Natural killer cell (primary cell): ENCODE measurements at regions not wholly inside any gene's neighbourhood (a gene's known extent, or its start where the extent isn't known, plus 50 kb on each side); places are given as distances from the start of the nearest gene placed in this dataset.

Experiments
- ATAC-seq, 3 donors: fragments of 150-1000 bp in 2 of 3; fragments of 200-7000 bp in 1 of 3; cut with Tn5 transposase; 1 replicate in 1 of 3; 2 replicates in 2 of 3; pipeline ENCODE4 v1.10.0; 2021; ENCODE audit warnings: mild to moderate bottlenecking in 2 of 3, moderate library complexity in 2 of 3
- DNase-seq, 2 donors: peaks; one replicate each; pipeline versions ENCODE4 v3.0.0 to v3.0.0-alpha.2; 2013 to 2021; ENCODE audit warnings: mixed read lengths in 1 of 2
- H3K27ac ChIP-seq: one replicate; pipeline ENCODE4 v1.5.1; 2013; ENCODE audit warnings: mild to moderate bottlenecking, low read length
- H3K27me3 ChIP-seq: one replicate; pipeline ENCODE4 v1.6.1; 2013; ENCODE audit warnings: low read length; ENCODE audit not compliant: control insufficient read depth, insufficient read depth
- H3K36me3 ChIP-seq: one replicate; pipeline ENCODE4 v1.6.1; 2013; ENCODE audit warnings: low read length; ENCODE audit not compliant: control insufficient read depth, insufficient read depth
- H3K4me1 ChIP-seq: one replicate; pipeline ENCODE4 v1.6.1; 2013; ENCODE audit warnings: low read length; ENCODE audit not compliant: control insufficient read depth, insufficient read depth
- H3K4me3 ChIP-seq: one replicate; pipeline ENCODE4 v1.5.1; 2013; ENCODE audit warnings: low read length
- H3K9me3 ChIP-seq: one replicate; pipeline ENCODE4 v1.6.1; 2013; ENCODE audit warnings: low read length; ENCODE audit not compliant: control insufficient read depth, insufficient read depth
- H3K27ac Mint-ChIP-seq, 2 donors: one replicate each; pipeline ENCODE4 v1.8.0; 2022; ENCODE audit warnings: mild to moderate bottlenecking in 2 of 2, mixed read lengths in 2 of 2, moderate library complexity in 1 of 2
- H3K27me3 Mint-ChIP-seq, 2 donors: one replicate each; pipeline ENCODE4 v1.8.0; 2022; ENCODE audit warnings: low read depth in 2 of 2, mixed read lengths in 2 of 2
- H3K36me3 Mint-ChIP-seq: one replicate; pipeline ENCODE4 v1.8.0; 2022; ENCODE audit warnings: mixed read lengths
- H3K4me1 Mint-ChIP-seq, 2 donors: one replicate each; pipeline ENCODE4 v1.8.0; 2022; ENCODE audit warnings: mixed read lengths in 2 of 2
- H3K4me3 Mint-ChIP-seq: one replicate; pipeline ENCODE4 v1.8.0; 2022; ENCODE audit warnings: mild to moderate bottlenecking, moderate library complexity, mixed read lengths
- H3K9me3 Mint-ChIP-seq, 2 donors: one replicate each; pipeline ENCODE4 v1.8.0; 2022; ENCODE audit warnings: mixed read lengths in 2 of 2
- WGBS: methylation state at CpG from one replicate; pipeline ENCODE4 v1.1.7; 2013; ENCODE audit warnings: missing lambda C conversion rate; ENCODE audit not compliant: insufficient coverage; 5-methylcytosine and 5-hydroxymethylcytosine counted together
- intact Hi-C: fragments of 100-400 bp; cut with micrococcal nuclease; formaldehyde crosslinking; loops from one replicate; pipeline ENCODE4 v1.14.2; 2022
- TF ChIP-seq, protein P1 (sequence below): fragments of 200-600 bp; IDR thresholded peaks from one replicate; pipeline ENCODE4 v1.8.0; 2022; ENCODE audit warnings: antibody characterized with exemption

GRCh38 chr2:71844967-71845366 is 302.7 kb downstream of the CYP26B1 start:
- 98% methylated on average over 4 of the region's 4 CpGs for WGBS
- H3K9me3 Mint-ChIP-seq, result peaks cover 0 to 3% of the 10 kb centered on the region in 2 donors
- no peaks in the 10 kb centered on the region for H3K27me3 ChIP-seq
- ATAC-seq, result no peak
- no peaks in the 10 kb centered on the region for H3K9me3 ChIP-seq
- no peaks in the 10 kb centered on the region for H3K4me1 ChIP-seq
- no peaks in the 10 kb centered on the region for H3K4me1 Mint-ChIP-seq
- TF ChIP-seq, protein P1, sequence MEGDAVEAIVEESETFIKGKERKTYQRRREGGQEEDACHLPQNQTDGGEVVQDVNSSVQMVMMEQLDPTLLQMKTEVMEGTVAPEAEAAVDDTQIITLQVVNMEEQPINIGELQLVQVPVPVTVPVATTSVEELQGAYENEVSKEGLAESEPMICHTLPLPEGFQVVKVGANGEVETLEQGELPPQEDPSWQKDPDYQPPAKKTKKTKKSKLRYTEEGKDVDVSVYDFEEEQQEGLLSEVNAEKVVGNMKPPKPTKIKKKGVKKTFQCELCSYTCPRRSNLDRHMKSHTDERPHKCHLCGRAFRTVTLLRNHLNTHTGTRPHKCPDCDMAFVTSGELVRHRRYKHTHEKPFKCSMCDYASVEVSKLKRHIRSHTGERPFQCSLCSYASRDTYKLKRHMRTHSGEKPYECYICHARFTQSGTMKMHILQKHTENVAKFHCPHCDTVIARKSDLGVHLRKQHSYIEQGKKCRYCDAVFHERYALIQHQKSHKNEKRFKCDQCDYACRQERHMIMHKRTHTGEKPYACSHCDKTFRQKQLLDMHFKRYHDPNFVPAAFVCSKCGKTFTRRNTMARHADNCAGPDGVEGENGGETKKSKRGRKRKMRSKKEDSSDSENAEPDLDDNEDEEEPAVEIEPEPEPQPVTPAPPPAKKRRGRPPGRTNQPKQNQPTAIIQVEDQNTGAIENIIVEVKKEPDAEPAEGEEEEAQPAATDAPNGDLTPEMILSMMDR, result no peak
- peaks cover 0 to 13% of the 10 kb centered on the region in 2 donors for H3K27me3 Mint-ChIP-seq
- no peak overlapping the region for H3K27ac Mint-ChIP-seq
- H3K36me3 ChIP-seq, result no peaks in the 10 kb centered on the region
- intact Hi-C loops, result no loop called here
- H3K36me3 Mint-ChIP-seq, result no peaks in the 10 kb centered on the region
- H3K4me3 Mint-ChIP-seq, result no peak overlapping the region
- no peak for DNase-seq
- H3K27ac ChIP-seq, result no peak overlapping the region
- H3K4me3 ChIP-seq, result no peak overlapping the region

- Histone ChIP-seq H3K4me3 (no peak overlapping the region), H3K27ac (no peak overlapping the region), H3K4me1 (no peaks in the 10 kb centered on the region), H3K9me3 (no peaks in the 10 kb centered on the region), H3K36me3 (no peaks in the 10 kb centered on the region), H3K27me3 (no peaks in the 10 kb centered on the region)
- Mint-ChIP-seq H3K9me3 (peaks cover 0 to 3% of the 10 kb centered on the region in 2 donors), H3K4me1 (no peaks in the 10 kb centered on the region), H3K27ac (no peak overlapping the region), H3K4me3 (no peak overlapping the region), H3K36me3 (no peaks in the 10 kb centered on the region), H3K27me3 (peaks cover 0 to 11% of the 10 kb centered on the region in 2 donors)
- DNase-seq (no peak), ATAC-seq (no peak)
- 75% methylated on average over 3 of the region's 3 CpGs for WGBS
- intact Hi-C loops, result no loop called here
- TF ChIP-seq, protein P1, result no peak
These were observed 304.2 kb downstream of the CYP26B1 start for GRCh38 chr2:71843391-71843850.

DNA sequence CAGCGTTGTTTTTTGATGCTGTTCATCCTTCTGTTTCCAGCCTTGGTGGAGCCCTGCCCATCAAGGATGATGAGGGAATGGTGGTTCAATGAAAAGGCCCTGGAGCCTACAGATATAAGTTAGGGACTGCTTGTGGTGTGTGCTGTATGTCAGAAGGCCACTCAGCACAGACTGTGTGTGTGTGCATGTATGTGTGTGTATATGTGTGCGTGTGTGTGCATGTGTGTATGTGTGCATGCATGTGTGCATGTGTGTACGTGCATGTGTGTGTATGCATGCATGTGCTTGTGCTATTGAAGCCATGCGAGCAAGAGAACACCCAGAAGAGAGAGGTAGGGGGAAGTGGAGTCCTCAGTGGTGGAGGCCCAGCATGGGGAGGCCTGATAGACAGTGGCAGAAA is 304.9 kb downstream of the CYP26B1 start:
- intact Hi-C loops, result no loop called here
- H3K36me3 ChIP-seq, result no peaks in the 10 kb centered on the region
- ATAC-seq (no peak), DNase-seq (no peak)
- H3K9me3 Mint-ChIP-seq, result peaks cover 0 to 3% of the 10 kb centered on the region in 2 donors
- no peaks in the 10 kb centered on the region for H3K4me1 ChIP-seq
- H3K4me3 ChIP-seq, result no peak overlapping the region
- H3K4me1 Mint-ChIP-seq, result no peaks in the 10 kb centered on the region
- H3K27me3 Mint-ChIP-seq, result peaks cover 0 to 11% of the 10 kb centered on the region in 2 donors
- no peak overlapping the region for H3K27ac Mint-ChIP-seq
- TF ChIP-seq, protein P1, result no peak
- H3K27ac ChIP-seq, result no peak overlapping the region
- no peaks in the 10 kb centered on the region for H3K9me3 ChIP-seq
- H3K27me3 ChIP-seq, result no peaks in the 10 kb centered on the region
- no peak overlapping the region for H3K4me3 Mint-ChIP-seq
- WGBS, result 91% methylated on average over 4 of the region's 4 CpGs
- no peaks in the 10 kb centered on the region for H3K36me3 Mint-ChIP-seq

- no peaks in the 10 kb centered on the region for H3K36me3 Mint-ChIP-seq
- Histone ChIP-seq H3K27me3 (no peaks in the 10 kb centered on the region), H3K4me1 (no peaks in the 10 kb centered on the region), H3K36me3 (no peaks in the 10 kb centered on the region), H3K9me3 (no peaks in the 10 kb centered on the region), H3K4me3 (no peak overlapping the region), H3K27ac (no peak overlapping the region)
- intact Hi-C loops, result no loop called here
- ATAC-seq, result no peak
- no peaks in the 10 kb centered on the region for H3K4me1 Mint-ChIP-seq
- H3K27me3 Mint-ChIP-seq, result peaks cover 0 to 11% of the 10 kb centered on the region in 2 donors
- H3K27ac Mint-ChIP-seq, result no peak overlapping the region
- peaks cover 0 to 3% of the 10 kb centered on the region in 2 donors for H3K9me3 Mint-ChIP-seq
- no CpG with 5 or more reads among the region's 2 CpGs for WGBS
- TF ChIP-seq, protein P1, result no peak
- no peak overlapping the region for H3K4me3 Mint-ChIP-seq
- no peak for DNase-seq
These were observed 307.8 kb downstream of the CYP26B1 start for GRCh38 chr2:71839826-71840225.
